WTC11 (cell line): ENCODE measurements at regions not wholly inside any gene's neighbourhood (a gene's known extent, or its start where the extent isn't known, plus 50 kb on each side); places are given as distances from the start of the nearest gene placed in this dataset.

ENCODE experiments used
- ATAC-seq: fragments of 200-7000 bp; cut with Tn5 transposase; 2 replicates; pipeline ENCODE4 v1.10.0; 2021; ENCODE audit warnings: mild to moderate bottlenecking, moderate library complexity
- CTCF ChIA-PET: fragments of 300-600 bp; sonication (Branson Sonifier 250); formaldehyde crosslinking; loops from one replicate; lab custom pipeline; 2021; ENCODE audit warnings: antibody characterized with exemption; lab: Charles Lee
- POLR2A ChIA-PET: fragments of 350-600 bp; sonication (Branson Sonifier 250); formaldehyde crosslinking; loops from one replicate; lab custom pipeline; 2021; ENCODE audit warnings: antibody characterized with exemption; lab: Charles Lee
- DNase-seq: peaks from one replicate; pipeline ENCODE4 v3.0.0; 2021; ENCODE audit warnings: low spot score
- H3K27ac Mint-ChIP-seq: 2 replicates; pipeline ENCODE4 v1.8.0; 2021; ENCODE audit warnings: mixed read lengths
- H3K27me3 Mint-ChIP-seq: 2 replicates; pipeline ENCODE4 v1.8.0; 2021; ENCODE audit warnings: low read depth, mild to moderate bottlenecking, moderate library complexity, mixed read lengths
- H3K36me3 Mint-ChIP-seq: 2 replicates; pipeline ENCODE4 v1.8.0; 2021; ENCODE audit warnings: mixed read lengths
- H3K4me1 Mint-ChIP-seq: 2 replicates; pipeline ENCODE4 v1.8.0; 2022; ENCODE audit warnings: mixed read lengths
- H3K4me3 Mint-ChIP-seq: 2 replicates; pipeline ENCODE4 v1.8.0; 2021; ENCODE audit warnings: mild to moderate bottlenecking, moderate library complexity, mixed read lengths
- H3K9me3 Mint-ChIP-seq: 2 replicates; pipeline ENCODE4 v1.8.0; 2021; ENCODE audit warnings: mixed read lengths
- ATF2 ChIP-seq: sonication (generic); formaldehyde crosslinking; IDR thresholded peaks from 2 replicates; pipeline ENCODE4 v1.8.1; 2022; ENCODE audit warnings: low read depth, missing genetic modification reagents, borderline replicate concordance
- CDX4 ChIP-seq: fragments of 250-450 bp; sonication (Bioruptor Pico); IDR thresholded peaks from 2 replicates; pipeline ENCODE4 v1.9.0; 2021; ENCODE audit warnings: moderate library complexity, mild to moderate bottlenecking, inconsistent platforms, borderline replicate concordance
- FOXJ3 ChIP-seq: sonication (generic); formaldehyde crosslinking; IDR thresholded peaks from 2 replicates; pipeline ENCODE4 v1.9.0; 2021; ENCODE audit warnings: missing genetic modification reagents, mild to moderate bottlenecking, borderline replicate concordance
- FOXK1 ChIP-seq: sonication (generic); formaldehyde crosslinking; IDR thresholded peaks from 2 replicates; pipeline ENCODE4 v1.8.0; 2022; ENCODE audit warnings: mild to moderate bottlenecking, moderate library complexity, missing genetic modification reagents
- GTF2I ChIP-seq: fragments of 250-450 bp; sonication (Bioruptor Pico); conservative IDR thresholded peaks from 2 replicates; pipeline ENCODE4 v1.4.0; 2021; ENCODE audit warnings: mild to moderate bottlenecking
- NR3C1 ChIP-seq: sonication (generic); formaldehyde crosslinking; conservative IDR thresholded peaks from 2 replicates; pipeline ENCODE4 v1.8.1; 2023; ENCODE audit warnings: low read depth, mild to moderate bottlenecking, missing genetic modification reagents
- OVOL2 ChIP-seq: fragments of 250-450 bp; sonication (Bioruptor Pico); IDR thresholded peaks from 2 replicates; pipeline ENCODE4 v1.9.0; 2021; ENCODE audit warnings: mild to moderate bottlenecking, borderline replicate concordance
- SMAD4 ChIP-seq: sonication (generic); formaldehyde crosslinking; IDR thresholded peaks from 2 replicates; pipeline ENCODE4 v1.8.0; 2022; ENCODE audit warnings: mild to moderate bottlenecking, missing genetic modification reagents
- TEAD4 ChIP-seq: sonication (generic); formaldehyde crosslinking; IDR thresholded peaks from 2 replicates; pipeline ENCODE4 v1.8.0; 2022; ENCODE audit warnings: mild to moderate bottlenecking, missing genetic modification reagents
- TF ChIP-seq, protein P1 (sequence below): sonication (generic); formaldehyde crosslinking; IDR thresholded peaks from 2 replicates; pipeline ENCODE4 v1.8.1; 2022; ENCODE audit warnings: missing genetic modification reagents, borderline replicate concordance
- TF ChIP-seq, protein P2 (sequence below): sonication (generic); formaldehyde crosslinking; IDR thresholded peaks from 2 replicates; pipeline ENCODE4 v1.8.1; 2023; ENCODE audit warnings: mild to moderate bottlenecking, missing genetic modification reagents, borderline replicate concordance
- TF ChIP-seq, protein P3 (sequence below): fragments of 200-600 bp; IDR thresholded peaks from 2 replicates; pipeline ENCODE4 v1.8.0; 2022; ENCODE audit warnings: antibody characterized with exemption
- TF ChIP-seq, protein P4 (sequence below): sonication (generic); formaldehyde crosslinking; IDR thresholded peaks from 2 replicates; pipeline ENCODE4 v1.8.0; 2022; ENCODE audit warnings: mild to moderate bottlenecking, missing genetic modification reagents

DNA sequence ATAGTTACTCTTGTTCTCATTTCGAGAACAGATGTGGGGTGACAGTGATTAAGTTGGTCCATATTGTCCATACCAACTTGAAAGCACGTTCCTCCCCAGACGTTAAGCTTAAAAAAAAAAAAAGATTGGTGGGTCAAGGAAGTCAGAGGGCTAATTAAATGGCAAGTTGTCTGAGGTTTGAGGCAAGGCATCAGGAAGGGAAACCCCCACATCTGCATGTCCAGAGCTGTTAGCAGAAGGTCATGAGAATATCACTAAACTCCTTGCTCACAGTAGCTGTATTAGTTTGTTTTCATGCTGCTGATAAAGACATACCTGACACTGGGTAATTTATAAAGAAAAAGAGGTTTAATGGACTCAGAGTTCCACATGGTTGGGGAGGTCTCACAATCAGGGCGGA is 415.6 kb upstream of the FZD8 start:
- Mint-ChIP-seq H3K9me3 (peaks cover 12% of the 10 kb centered on the region), H3K27me3 (no peaks in the 10 kb centered on the region), H3K27ac (no peak overlapping the region), H3K36me3 (no peaks in the 10 kb centered on the region), H3K4me3 (no peak overlapping the region), H3K4me1 (peaks cover 6% of the 10 kb centered on the region)
- CTCF ChIA-PET, result interaction anchor here (1.1 kb wide), 1 partner anchor 15 kb away, joined by 4 read pairs; no protein-coding TSS in a partner anchor
- POLR2A ChIA-PET, result interaction anchor here (0.6 kb wide), 1 partner anchor 209 kb away, joined by 4 read pairs; no protein-coding TSS in a partner anchor
- no peak for DNase-seq
- no peak for TF ChIP-seq ATF2 (CRISPR knock-in tag)
- TF ChIP-seq TEAD4 (CRISPR knock-in tag), result no peak
- TF ChIP-seq NR3C1 (CRISPR knock-in tag), result no peak
- TF ChIP-seq SMAD4 (CRISPR knock-in tag), result no peak
- no peak for TF ChIP-seq GTF2I (CRISPR knock-in tag)
- TF ChIP-seq, protein P1, sequence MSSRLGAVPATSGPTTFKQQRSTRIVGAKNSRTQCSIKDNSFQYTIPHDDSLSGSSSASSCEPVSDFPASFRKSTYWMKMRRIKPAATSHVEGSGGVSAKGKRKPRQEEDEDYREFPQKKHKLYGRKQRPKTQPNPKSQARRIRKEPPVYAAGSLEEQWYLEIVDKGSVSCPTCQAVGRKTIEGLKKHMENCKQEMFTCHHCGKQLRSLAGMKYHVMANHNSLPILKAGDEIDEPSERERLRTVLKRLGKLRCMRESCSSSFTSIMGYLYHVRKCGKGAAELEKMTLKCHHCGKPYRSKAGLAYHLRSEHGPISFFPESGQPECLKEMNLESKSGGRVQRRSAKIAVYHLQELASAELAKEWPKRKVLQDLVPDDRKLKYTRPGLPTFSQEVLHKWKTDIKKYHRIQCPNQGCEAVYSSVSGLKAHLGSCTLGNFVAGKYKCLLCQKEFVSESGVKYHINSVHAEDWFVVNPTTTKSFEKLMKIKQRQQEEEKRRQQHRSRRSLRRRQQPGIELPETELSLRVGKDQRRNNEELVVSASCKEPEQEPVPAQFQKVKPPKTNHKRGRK (CRISPR knock-in tag), result no peak
- TF ChIP-seq, protein P2, sequence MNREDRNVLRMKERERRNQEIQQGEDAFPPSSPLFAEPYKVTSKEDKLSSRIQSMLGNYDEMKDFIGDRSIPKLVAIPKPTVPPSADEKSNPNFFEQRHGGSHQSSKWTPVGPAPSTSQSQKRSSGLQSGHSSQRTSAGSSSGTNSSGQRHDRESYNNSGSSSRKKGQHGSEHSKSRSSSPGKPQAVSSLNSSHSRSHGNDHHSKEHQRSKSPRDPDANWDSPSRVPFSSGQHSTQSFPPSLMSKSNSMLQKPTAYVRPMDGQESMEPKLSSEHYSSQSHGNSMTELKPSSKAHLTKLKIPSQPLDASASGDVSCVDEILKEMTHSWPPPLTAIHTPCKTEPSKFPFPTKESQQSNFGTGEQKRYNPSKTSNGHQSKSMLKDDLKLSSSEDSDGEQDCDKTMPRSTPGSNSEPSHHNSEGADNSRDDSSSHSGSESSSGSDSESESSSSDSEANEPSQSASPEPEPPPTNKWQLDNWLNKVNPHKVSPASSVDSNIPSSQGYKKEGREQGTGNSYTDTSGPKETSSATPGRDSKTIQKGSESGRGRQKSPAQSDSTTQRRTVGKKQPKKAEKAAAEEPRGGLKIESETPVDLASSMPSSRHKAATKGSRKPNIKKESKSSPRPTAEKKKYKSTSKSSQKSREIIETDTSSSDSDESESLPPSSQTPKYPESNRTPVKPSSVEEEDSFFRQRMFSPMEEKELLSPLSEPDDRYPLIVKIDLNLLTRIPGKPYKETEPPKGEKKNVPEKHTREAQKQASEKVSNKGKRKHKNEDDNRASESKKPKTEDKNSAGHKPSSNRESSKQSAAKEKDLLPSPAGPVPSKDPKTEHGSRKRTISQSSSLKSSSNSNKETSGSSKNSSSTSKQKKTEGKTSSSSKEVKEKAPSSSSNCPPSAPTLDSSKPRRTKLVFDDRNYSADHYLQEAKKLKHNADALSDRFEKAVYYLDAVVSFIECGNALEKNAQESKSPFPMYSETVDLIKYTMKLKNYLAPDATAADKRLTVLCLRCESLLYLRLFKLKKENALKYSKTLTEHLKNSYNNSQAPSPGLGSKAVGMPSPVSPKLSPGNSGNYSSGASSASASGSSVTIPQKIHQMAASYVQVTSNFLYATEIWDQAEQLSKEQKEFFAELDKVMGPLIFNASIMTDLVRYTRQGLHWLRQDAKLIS (CRISPR knock-in tag), result no peak
- TF ChIP-seq CDX4 (CRISPR knock-in tag), result no peak
- TF ChIP-seq OVOL2, result no peak
- no peak for ATAC-seq

- ChIA-PET POLR2A (no interaction called here), CTCF (interaction anchor here (1.1 kb wide), 1 partner anchor 15 kb away, joined by 4 read pairs; no protein-coding TSS in a partner anchor)
- peaks cover 12% of the 10 kb centered on the region for H3K9me3 Mint-ChIP-seq
Measured at GRCh38 chr10:36057180-36057579, 415.1 kb upstream of the FZD8 start.

More at GRCh38 chr10:36057180-36057579, 415.1 kb upstream of the FZD8 start:
- H3K27me3 Mint-ChIP-seq, result no peaks in the 10 kb centered on the region
- ATAC-seq (no peak), DNase-seq (no peak)
- H3K36me3 Mint-ChIP-seq, result no peaks in the 10 kb centered on the region
- H3K4me3 Mint-ChIP-seq, result no peak overlapping the region
- H3K4me1 Mint-ChIP-seq, result peaks cover 6% of the 10 kb centered on the region
- TF ChIP-seq, protein P3, sequence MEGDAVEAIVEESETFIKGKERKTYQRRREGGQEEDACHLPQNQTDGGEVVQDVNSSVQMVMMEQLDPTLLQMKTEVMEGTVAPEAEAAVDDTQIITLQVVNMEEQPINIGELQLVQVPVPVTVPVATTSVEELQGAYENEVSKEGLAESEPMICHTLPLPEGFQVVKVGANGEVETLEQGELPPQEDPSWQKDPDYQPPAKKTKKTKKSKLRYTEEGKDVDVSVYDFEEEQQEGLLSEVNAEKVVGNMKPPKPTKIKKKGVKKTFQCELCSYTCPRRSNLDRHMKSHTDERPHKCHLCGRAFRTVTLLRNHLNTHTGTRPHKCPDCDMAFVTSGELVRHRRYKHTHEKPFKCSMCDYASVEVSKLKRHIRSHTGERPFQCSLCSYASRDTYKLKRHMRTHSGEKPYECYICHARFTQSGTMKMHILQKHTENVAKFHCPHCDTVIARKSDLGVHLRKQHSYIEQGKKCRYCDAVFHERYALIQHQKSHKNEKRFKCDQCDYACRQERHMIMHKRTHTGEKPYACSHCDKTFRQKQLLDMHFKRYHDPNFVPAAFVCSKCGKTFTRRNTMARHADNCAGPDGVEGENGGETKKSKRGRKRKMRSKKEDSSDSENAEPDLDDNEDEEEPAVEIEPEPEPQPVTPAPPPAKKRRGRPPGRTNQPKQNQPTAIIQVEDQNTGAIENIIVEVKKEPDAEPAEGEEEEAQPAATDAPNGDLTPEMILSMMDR, result no peak
- TF ChIP-seq FOXJ3 (CRISPR knock-in tag), result no peak
- TF ChIP-seq FOXK1 (CRISPR knock-in tag), result no peak
- TF ChIP-seq, protein P4, sequence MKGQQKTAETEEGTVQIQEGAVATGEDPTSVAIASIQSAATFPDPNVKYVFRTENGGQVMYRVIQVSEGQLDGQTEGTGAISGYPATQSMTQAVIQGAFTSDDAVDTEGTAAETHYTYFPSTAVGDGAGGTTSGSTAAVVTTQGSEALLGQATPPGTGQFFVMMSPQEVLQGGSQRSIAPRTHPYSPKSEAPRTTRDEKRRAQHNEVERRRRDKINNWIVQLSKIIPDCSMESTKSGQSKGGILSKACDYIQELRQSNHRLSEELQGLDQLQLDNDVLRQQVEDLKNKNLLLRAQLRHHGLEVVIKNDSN, result no peak
- TF ChIP-seq, all 79 proteins: peak for 0
- H3K27ac Mint-ChIP-seq, result no peak overlapping the region
